ENCODE measurements at regions not wholly inside any gene's neighbourhood (a gene's known extent, or its start where the extent isn't known, plus 50 kb on each side); places are given as distances from the start of the nearest gene placed in this dataset.
"Not testable (repeated sequence)": the region's sequence is repeated elsewhere in the genome, so short reads cannot be mapped to it uniquely, and the experiment has no call there.

DNA sequence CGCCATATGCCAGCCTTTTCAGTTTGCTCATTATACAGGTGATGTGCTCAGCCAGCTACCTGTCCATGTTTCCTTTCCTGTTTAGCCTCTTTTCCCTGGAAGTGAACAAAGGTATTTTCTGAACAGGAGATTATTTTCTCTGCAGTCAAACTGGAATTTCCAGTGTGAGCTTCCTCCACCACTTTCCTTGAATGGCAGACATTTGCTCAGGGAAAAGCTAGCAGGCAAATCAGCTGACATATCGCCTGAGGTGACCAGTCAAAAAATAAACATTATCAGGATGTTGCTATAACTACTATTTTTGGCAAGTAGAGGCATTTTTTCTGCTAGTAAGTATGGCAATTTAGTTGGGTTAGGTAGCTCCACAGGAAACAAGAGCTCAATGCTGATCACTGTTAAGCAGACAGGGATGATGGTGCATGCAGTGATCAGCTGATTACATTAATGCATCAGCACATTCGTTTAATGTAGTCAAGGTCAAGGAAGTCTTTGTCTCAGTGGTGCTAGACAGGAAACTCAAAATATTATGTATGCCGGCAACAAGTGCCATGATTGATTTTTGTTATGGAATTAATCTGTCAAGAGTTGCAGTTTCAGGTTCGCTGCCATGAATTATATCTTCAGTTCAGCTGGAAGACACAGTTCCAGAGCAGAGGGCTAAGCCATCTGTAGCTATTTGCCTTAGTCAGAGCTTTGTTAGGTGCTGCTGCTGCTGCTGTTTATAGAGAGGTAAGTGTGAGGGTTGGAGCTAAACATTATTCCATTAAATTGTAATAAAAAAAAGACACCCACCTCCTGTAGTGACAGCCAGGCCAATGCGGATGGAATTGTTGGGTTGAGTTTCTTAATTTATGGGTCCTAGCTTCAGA, 179.7 kb upstream of the ST6GALNAC5 start:
- no peak for DNase-seq

DNA sequence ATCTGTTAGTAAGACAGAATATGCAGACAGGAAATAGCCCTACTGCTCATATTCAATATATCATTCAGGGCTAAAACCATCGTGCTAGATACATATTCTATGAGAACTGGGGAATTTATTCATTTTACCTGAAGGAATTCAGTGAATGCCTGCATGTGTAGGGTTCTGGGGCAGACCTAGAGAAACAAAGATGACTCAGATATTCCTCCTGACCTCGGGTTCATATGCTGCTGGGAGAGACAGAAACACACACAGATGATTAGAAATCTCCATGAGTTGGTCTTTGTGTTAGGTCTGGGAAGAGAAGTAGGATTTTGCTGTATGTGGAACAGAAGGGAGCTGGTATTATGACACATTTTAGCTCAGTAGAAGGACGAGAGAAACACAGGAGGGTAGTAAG, 176.5 kb upstream of the ST6GALNAC5 start:
- peak; percentile 29 for DNase-seq

DNA sequence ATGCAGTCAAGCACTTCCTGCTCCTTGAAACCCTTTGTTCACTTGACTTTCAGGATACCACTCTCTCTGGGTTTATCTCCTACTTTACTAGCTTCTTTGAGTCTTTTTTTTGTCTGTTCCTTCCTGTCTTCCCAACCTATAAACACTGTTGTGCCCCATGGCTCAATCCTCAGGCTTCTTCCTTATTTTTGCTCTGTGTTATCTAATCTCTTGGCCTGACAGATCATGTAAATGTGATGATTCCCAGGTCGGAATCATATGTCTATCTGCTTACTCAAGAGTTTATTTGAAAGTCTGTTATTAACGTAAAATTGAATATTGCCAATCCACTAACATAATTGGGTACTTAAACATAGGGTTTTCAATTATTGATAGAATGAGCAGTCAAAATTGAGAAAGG, 171.7 kb upstream of the ST6GALNAC5 start:
- no peak for DNase-seq

DNA sequence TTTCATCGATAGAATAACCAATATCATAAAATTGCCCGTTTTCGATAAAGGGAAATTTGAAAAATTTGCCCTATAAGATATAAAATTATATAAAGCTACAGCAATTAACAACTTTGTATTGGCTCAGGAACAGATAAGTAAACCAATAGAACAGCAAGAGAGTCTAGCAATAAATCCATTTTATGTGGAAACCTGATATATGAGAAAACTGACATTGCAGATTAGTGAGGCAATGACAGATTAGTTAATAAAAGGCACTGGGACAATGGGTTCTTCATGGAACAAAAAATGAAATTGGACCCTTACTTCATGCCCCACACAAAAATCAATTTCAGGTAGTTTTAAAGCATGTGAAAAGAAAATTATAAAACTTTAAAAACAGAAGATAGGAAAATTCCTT, 169.9 kb upstream of the ST6GALNAC5 start:
- DNase-seq, result no peak

DNA sequence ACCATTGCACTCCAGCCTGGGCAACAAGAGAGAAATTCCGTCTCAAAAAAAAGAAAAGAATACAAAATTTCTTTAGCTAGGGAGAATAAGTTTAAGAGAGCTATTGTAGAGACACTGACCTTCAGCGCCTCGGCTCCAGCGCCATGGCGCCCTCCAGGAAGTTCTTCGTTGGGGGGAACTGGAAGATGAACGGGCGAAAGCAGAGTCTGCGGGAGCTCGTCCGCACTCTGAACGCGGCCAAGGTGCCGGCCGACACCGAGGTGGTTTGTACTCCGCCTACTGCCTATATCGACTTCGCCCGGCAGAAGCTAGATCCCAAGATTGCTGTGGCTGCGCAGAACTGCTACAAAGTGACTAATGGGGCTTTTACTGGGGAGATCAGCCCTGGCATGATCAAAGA, 167.6 kb upstream of the ST6GALNAC5 start:
- DNase-seq, result not testable (repeated sequence)

DNA sequence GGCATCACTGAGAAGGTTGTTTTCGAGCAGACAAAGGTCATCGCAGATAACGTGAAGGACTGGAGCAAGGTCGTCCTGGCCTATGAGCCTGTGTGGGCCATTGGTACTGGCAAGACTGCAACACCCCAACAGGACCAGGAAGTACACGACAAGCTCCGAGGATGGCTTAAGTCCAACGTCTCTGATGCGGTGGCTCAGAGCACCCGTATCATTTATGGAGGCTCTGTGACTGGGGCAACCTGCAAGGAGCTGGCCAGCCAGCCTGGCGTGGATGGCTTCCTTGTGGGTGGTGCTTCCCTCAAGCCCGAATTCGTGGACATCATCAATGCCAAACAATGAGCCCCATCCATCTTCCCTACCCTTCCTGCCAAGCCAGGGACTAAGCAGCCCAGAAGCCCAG, 167.1 kb upstream of the ST6GALNAC5 start:
- DNase-seq, result not testable (repeated sequence)

DNA sequence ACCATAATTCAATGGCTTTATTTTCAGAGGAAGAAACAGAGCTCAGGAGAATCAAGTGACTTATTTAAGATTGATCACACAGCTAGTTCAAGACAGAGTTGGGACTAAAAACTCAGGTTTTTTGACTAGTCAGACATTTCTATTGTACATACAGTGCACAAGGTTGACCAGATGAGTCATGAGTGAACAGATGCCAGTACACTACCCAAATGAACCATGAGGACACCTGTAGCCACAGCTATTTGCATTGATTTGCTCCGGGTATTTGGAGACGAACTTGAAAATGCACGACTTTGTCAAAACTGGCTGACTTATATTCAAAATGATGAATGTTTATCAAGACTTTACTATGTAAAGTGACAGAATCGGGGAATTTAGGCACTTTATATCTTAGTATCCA, 161.7 kb upstream of the ST6GALNAC5 start:
- no peak for DNase-seq

DNA sequence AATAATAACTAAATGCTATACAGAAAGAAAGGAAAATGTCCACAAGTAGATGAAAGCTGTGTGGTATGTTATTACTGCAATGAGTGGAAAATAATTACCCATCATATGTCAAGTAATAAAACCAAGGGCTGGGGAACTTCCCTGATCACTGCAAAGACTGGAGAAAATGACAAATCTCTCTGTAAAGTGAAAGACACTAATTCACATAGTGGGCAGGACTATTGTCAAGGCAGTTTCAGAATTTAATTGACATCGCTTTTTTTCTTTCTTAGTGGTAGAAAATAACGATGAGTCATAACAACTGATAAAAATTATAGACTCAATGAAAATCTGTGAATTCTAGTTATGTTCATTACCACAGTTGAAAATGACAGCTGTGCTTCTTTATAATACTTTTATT, 153.7 kb upstream of the ST6GALNAC5 start:
- no peak for DNase-seq

DNA sequence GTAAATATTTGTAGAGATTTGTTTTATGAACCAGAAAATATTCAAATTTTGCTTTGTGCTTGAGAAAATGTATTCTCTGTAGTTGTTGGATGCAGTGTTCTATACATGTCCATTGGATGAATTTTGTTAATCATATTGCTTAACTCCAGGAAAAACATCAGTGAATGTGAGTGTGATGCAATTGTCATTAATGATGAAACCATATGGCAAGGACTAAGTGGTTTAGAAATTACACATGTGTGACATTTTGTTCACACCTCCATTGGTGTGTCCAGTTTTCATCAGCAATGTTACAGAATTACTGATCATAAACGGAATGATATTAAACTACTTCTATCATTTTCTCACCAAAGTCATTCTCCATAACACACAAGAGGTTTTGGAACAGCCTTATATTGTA, 151.8 kb upstream of the ST6GALNAC5 start:
- DNase-seq, result no peak

DNA sequence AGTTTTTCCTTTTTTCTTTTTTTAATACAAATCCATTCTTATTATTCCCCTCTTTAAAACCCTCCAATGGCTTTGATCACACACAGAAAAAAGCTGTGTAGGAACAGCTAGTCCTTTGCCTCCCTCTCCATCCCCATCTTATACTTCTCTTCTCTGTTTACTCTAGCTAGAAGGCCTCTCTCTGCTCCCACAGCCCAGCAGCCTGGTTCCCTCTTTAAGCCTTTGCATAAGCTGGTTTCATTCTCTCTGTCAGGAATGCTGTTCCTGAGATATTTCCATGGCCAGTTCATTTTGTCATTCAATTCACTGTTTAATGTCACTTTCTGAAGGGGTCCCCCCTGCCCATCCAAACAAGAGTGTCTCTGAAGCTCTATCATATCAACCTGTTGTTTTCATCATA, 143.3 kb upstream of the ST6GALNAC5 start:
- DNase-seq, result no peak

DNA sequence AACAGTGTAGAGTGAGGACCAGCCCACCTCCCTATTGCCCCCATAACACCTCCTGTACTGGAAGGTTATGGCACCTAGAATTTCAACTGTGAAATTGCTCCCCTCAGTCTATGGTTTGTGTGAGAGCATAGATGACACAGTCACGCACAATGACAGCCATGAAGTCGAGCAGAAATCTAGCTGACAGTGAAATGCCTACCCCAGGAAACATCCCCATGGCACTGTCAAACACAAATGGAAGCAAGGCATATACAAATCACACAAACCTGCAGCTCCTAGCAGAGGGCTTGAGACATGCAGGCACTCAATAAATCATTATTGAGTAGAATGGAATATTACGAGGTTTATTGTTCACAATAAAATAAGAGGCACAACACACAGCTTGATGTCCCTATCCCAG, 142.5 kb upstream of the ST6GALNAC5 start:
- no peak for DNase-seq

DNA sequence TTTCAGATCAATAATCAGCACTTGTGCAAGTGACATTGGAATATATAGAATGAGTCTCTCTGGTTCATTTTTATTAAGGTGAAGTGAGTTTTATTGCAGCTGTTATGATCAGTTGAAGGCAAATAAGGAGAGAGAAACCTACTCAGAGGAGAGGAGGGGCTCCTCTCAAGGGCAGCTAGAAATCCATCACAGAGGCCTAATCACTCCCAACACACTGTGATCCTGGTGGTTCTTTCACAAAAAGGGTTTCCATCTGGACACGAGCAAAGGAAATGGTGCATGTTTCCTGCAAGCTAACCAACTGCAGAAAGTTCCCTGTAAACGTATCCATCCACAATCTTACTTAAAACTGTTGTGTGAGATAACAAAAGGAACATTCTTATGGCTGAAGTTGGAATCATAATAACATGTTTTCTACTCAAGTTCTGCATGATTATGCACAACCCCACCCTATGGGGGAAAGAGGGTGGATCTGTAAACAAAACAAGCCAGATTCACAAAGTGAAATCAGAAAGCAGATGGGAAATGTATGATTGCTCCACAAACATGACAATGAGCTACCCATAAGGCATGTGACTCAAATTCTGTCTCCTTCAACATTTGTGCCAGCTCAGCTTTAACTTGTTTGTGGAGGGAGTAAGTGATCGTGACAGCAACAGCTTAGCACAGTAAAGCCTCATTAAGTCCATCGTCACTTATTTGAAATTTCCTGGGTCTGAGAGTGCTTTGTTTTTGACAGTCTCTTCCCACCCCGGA, 141.2 kb upstream of the ST6GALNAC5 start:
- peak; percentile 6 for DNase-seq

DNA sequence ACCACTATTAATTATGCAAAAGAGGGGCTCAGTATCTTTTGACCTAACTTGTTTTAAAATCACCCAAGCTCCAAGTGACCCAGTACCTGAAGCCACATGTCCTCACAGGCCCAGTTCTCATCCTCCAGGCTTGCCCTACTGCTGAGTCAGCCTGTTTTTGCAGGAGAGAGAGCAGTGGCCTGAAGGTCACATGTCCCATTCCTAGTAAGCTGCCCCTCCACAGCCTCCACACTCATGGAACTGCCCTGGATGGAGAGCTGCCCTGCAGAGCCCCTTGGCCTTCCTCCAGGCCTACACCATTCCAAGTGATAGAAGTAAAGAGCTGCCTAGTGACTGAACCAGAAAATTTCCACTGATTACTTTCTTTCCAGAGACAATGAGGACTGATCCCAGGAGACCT, 139.8 kb upstream of the ST6GALNAC5 start:
- no peak for DNase-seq

DNA sequence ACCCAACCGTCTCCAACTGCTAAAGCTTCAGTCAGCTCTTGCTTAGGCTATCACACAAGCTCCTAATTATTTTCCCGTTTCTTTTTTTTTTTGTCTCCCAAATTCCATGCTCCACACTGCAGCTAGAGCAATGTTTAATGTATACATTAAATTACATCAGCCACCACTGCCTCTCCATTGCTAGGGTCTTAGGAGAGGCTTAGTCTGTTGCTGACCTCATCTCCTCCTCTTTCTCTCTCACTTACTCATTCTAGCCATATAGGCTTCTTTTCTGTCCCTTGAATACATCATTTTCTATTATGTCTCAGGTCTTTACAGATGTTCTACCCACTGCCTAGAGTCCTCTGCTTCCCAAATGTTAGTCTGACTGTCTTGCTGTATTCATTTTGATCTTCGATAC, 138.1 kb upstream of the ST6GALNAC5 start:
- DNase-seq, result no peak

DNA sequence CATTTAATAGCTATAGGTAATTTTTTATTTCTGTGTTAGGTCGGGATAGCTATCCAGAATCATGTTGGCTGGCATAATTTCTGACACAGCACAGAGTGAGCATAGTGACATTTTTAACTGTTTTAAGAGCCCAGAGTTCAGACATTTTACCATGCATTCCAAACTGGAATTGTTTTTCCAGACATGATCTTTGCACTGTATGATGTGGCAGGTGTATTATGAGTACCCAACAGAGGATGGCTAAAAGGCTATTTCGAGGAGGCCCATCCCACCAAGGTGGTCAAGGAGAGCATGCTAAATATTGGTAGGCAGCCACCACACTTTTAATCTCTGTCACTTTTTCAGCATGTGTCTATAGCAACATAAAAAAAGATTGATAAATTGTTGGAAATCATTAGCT, 137.3 kb upstream of the ST6GALNAC5 start:
- no peak for DNase-seq

DNA sequence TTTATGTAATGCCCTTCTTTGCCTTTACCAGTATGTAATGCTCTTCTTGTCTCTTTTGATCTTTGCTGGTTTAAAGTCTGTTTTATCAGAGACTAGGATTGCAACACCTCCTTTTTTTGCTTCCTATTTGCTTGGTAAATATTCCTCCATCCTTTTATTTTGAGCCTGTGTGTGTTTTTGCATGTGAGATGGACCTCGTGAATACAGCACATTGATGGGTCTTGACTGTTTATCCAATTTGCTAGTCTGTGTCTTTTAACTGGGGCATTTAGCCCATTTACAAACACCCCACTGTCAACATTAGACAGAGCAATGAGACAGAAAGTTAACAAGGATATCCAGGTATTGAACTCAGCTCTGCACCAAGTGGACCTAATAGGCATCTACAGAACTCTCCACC, 128.9 kb upstream of the ST6GALNAC5 start:
- not testable (repeated sequence) for DNase-seq

DNA sequence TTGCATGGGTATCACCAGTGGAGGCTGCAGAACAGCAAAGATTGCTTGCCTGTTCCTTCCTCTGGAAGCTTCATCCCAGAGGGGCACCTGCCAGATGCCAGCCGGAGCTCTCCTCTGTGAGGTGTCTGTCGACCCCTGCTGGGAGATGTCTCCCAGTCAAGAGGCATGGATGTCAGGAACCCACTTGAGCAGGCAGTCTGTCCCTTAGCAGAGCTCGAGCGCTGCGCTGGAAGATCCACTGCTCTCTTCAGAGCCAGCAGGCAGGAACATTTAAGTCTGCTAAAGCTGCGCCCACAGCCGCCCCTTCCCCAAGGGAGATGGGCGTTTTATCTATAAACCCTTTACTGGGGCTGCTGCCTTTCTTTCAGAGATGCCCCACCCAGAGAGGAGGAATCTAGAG, 126.3 kb upstream of the ST6GALNAC5 start:
- DNase-seq, result not testable (repeated sequence)

DNA sequence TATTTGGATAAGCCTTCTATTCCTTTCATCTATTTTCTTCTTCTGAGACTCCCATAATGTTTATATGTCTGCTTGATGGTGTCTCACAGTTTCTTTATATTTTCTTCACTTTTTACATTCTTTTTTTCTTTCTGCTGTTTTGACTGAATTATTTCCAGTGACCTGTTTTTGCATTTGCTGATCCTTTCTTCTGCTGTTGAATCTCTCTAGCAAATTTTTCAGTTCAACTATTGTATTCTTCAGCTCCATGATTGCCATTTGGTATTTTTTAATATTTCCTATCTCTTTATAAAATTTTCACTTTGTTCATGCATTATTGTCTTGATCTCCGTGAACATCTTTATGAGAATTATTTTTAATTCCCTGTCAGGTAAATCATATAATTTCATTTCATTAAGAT, 122.3 kb upstream of the ST6GALNAC5 start:
- no peak for DNase-seq

DNA sequence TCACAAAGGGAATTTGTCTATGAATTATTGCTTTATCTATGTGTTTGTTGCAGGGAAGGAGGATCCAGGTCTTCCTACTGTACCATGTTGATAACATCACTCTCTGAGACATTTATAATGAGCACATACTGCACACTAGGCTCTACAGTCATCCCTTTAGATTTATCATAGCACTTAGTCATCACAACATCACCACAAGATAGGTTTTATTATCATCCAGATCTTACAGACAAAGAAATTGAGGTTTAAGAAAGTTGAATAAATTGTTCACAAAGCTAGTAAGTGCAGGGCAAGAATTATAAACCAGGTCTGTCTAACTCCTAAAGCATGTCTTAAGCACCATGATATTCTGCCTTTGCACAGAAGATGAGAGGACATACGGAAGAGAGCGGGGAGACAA, 121.1 kb upstream of the ST6GALNAC5 start:
- peak; percentile 39 for DNase-seq

DNA sequence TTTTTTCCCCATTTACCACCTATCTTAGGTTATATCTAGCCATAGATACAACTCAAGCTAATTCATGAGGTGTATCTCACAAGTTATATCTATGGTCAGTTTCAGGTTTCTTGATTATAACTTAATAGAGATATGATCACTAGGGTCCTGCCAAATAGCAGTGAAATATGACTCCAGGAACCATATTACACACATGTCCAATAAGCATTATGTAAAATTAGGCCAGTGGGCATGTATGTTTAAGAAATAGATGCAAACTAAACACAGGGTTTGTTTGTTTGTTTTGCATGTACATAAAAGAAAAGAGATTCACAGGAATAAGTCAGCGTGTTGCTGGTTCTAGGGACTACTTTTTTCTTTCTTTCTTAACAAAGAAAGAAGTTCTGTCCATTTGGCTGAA, 112.5 kb upstream of the ST6GALNAC5 start:
- no peak for DNase-seq

DNA sequence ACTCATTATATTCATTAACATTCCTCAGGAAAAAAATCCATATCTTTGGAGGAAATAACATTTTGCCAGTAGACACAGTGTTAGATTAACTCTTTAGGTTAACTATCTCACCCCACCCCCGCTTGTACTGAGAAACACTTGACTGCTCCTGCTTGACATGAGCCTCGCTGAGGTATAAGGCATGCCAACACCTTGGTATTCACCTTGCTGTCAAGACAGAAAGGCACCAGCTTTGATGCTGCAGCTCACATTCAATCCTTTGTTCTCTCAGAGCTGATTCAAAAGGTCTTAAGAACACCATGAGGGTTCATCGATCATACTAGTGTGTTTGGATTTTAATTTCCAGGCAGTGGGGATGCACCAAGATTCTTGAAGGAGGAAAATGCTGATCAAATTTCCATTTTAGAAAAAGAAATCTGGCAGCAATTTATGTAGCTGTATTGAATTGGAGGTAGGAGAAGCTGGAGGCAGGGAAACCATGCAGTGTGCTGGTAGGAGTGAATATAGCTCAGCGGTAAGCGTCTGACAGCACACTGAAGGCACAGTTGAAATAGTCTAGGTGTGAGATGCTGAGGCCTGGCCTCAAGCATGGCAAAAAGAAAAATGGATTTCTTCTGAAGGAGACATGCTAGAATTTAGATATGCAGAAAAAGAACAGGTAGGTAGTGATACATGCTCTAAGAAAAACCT, 108.0 kb upstream of the ST6GALNAC5 start:
- no peak for DNase-seq

DNA sequence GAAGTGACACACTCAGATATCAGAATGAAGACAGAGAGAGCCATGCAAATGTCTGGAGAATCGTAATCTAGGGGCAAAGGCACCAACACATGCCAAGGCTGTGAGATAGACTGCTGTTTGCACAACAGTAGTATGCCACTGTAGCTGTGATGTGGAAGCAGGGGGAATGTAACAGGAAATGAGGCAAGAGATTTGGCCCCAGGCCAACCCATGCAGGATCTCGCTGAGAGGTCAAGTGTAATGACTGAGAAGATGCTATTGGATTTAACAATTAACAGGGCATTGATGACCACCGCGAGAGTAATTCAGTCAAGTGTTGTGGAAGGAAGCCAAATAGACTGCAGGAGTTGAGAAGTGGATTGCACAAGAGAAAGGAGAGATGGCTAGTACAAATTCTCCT, 107.3 kb upstream of the ST6GALNAC5 start:
- DNase-seq, result peak; percentile 54

DNA sequence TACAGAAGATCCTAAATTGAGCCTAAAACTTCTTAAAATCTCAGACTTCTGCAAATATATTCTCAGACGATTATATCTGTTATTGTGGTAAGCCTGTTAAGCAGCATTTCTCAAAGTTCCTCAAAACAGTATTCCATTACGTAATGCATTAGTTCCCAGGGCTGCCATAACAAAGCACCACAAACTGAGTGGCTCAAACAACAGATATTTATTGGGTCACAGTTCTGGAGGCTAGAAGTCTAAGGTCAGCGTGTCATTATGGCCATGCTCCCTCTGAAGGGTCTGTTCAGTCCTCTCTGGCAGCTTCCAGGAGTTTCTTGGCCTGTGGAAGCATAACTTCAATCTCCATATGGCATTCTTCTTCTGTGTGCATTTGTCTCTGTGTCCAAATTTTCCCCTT, 103.5 kb upstream of the ST6GALNAC5 start:
- no peak for DNase-seq
